ENCODE measurements at regions not wholly inside any gene's neighbourhood (a gene's known extent, or its start where the extent isn't known, plus 50 kb on each side); places are given as distances from the start of the nearest gene placed in this dataset.

- TF ChIP-seq MAFK (IDR thresholded peaks at IDR 0.05; ENCODE audit: low read depth, low read length) (no peak), SAP30 (IDR thresholded peaks at IDR 0.05; ENCODE audit: insufficient read depth, insufficient replicate concordance, low read length) (no peak)
Measured at GRCh38 chr1:22350171-22350923, 101.3 kb upstream of the ZBTB40 start (continued).

All from H1 (cell line).